ENCODE measurements at regions not wholly inside any gene's neighbourhood (a gene's known extent, or its start where the extent isn't known, plus 50 kb on each side); places are given as distances from the start of the nearest gene placed in this dataset.
A peak's percentile ranks its signal among the peaks of the same experiment; 100 is the strongest.

GRCh38 chr12:67161322-67161918 lies 107.7 kb upstream of the CAND1 start:
- no peak for TF ChIP-seq PAX5 (IDR thresholded peaks at IDR 0.05; ENCODE audit: insufficient read depth, low read length, severe bottlenecking)
- DNase-seq (ENCODE audit: insufficient read length, low spot score) (peak; percentile 6), FAIRE-seq (peak; percentile 50)

DNA sequence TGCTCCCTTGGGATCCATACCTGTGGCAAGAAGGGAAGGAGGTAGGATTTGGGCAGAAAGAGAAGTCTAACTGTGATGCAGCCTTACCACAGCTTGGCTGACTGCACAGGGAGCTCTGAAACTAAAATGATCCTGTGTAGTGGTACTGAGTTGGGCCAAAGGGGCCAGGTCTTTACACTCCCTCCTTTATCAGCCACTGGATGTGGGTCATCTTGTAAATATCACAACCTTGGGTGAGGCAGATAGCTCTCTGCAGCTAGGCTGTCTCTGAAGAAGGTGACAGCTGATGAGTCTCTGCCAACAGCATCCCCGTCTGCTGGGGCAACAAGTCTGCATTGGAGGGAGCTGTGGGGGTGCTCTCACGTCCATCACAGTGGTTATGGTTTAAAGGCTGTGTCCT lies 95.9 kb upstream of the CAND1 start:
- no peak for FAIRE-seq
- no peak for DNase-seq (ENCODE audit: insufficient read length, low spot score)
- TF ChIP-seq POLR2A (IDR thresholded peaks at IDR 0.05; ENCODE audit: low read depth, low read length) = no peak
- TF ChIP-seq TAF1 (IDR thresholded peaks at IDR 0.05; ENCODE audit: low read depth, low read length) = no peak
- TF ChIP-seq SPI1 (IDR thresholded peaks at IDR 0.05; ENCODE audit: low read depth, low read length) = no peak
- no peak for TF ChIP-seq PAX5 (IDR thresholded peaks at IDR 0.05; ENCODE audit: insufficient read depth, low read length, severe bottlenecking)
- no peak for TF ChIP-seq POU2F2 (IDR thresholded peaks at IDR 0.05; ENCODE audit: low read depth, low read length)
- TF ChIP-seq POLR2AphosphoS5 (IDR thresholded peaks at IDR 0.05; ENCODE audit: low read depth, low read length) = no peak

DNA sequence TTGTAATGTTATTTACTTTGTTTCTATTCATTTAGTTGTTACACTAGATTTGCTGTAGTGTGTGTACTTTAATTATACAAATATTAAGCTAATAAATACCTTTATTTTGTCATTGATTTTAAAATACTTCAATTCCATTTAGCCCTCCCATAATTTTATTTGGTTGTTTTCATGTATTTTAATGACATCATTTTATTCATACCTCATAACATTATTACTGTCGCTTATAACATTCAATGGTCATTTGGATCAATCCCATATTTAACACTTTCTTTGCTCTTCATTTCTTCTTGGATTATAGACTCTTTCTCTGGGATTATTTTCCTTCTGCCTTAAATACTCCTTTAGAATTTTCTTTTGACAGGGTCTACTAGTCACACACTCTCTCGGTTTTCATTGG lies 86.6 kb upstream of the CAND1 start:
- no peak for DNase-seq (ENCODE audit: insufficient read length, low spot score)
- TF ChIP-seq PAX5 (IDR thresholded peaks at IDR 0.05; ENCODE audit: insufficient read depth, low read length, severe bottlenecking) = no peak
- TF ChIP-seq POU2F2 (IDR thresholded peaks at IDR 0.05; ENCODE audit: low read depth, low read length) = no peak
- no peak for TF ChIP-seq SPI1 (IDR thresholded peaks at IDR 0.05; ENCODE audit: low read depth, low read length)
- TF ChIP-seq POLR2A (IDR thresholded peaks at IDR 0.05; ENCODE audit: low read depth, low read length) = no peak
- no peak for TF ChIP-seq POLR2AphosphoS5 (IDR thresholded peaks at IDR 0.05; ENCODE audit: low read depth, low read length)
- TF ChIP-seq TAF1 (IDR thresholded peaks at IDR 0.05; ENCODE audit: low read depth, low read length) = no peak
- FAIRE-seq = no peak

DNA sequence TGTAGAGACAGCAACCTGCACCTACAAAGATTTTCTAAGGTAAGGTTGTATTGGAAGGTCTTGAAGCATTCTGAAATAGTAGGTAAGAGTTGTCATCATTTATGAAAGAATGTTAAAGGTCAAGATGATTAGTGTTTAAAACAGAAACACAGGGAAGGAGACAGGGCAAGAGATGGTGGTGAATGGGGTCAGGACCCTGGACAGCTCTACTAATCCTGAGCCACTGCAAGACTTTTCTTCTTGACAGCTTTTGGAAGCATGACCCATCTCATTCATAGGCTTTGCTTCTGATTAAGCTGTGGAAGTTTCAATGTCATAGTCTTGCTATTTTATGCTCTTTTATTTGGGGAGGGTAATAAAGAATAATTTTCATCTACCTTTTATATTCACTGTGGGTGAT lies 75.5 kb upstream of the CAND1 start:
- FAIRE-seq = no peak
- TF ChIP-seq POU2F2 (IDR thresholded peaks at IDR 0.05; ENCODE audit: low read depth, low read length) (no peak), PAX5 (IDR thresholded peaks at IDR 0.05; ENCODE audit: insufficient read depth, low read length, severe bottlenecking) (no peak), POLR2AphosphoS5 (IDR thresholded peaks at IDR 0.05; ENCODE audit: low read depth, low read length) (no peak), TAF1 (IDR thresholded peaks at IDR 0.05; ENCODE audit: low read depth, low read length) (no peak), SPI1 (IDR thresholded peaks at IDR 0.05; ENCODE audit: low read depth, low read length) (no peak), POLR2A (IDR thresholded peaks at IDR 0.05; ENCODE audit: low read depth, low read length) (no peak)
- no peak for DNase-seq (ENCODE audit: insufficient read length, low spot score)

- TF ChIP-seq POU2F2 (IDR thresholded peaks at IDR 0.05; ENCODE audit: low read depth, low read length) = no peak
- TF ChIP-seq TAF1 (IDR thresholded peaks at IDR 0.05; ENCODE audit: low read depth, low read length) = no peak
- TF ChIP-seq SPI1 (IDR thresholded peaks at IDR 0.05; ENCODE audit: low read depth, low read length) = no peak
- TF ChIP-seq POLR2A (IDR thresholded peaks at IDR 0.05; ENCODE audit: low read depth, low read length) = no peak
- TF ChIP-seq POLR2AphosphoS5 (IDR thresholded peaks at IDR 0.05; ENCODE audit: low read depth, low read length) = no peak
- TF ChIP-seq PAX5 (IDR thresholded peaks at IDR 0.05; ENCODE audit: insufficient read depth, low read length, severe bottlenecking) = no peak
- no peak for FAIRE-seq
- DNase-seq (ENCODE audit: insufficient read length, low spot score) = no peak
Measured at GRCh38 chr12:67200386-67200785, 68.8 kb upstream of the CAND1 start.

DNA sequence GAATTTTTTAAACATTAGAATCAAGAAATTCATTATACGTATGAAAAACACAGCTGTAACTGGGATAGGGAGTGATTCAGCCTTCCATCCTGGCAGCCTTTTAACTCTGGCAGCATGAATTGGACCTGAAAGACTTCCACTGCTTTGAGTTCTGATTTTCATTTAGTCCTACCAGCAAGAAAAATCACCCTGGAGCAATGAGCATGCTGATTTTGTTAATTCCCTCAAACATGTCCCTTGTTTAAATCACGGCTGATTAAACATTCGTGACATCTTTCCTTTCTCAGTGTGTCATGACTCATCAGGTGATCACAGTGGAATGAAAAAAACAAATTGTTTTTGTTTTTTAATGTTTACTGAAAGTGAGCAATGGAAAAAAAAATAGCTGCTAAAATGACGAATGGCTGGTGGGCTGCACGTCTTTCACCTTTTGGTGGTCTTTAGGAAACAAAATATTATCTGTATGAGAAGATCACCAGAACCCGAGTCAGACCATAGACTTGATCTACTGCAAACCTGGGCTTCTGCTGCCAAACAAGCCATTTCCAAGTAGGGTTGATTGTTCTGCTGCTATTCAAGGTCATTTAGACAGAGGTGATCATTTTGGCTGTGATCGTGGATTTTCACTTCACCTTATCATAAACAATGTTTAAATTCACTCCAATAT lies 67.0 kb upstream of the CAND1 start:
- FAIRE-seq = no peak
- TF ChIP-seq PAX5 (IDR thresholded peaks at IDR 0.05; ENCODE audit: insufficient read depth, low read length, severe bottlenecking) (no peak), POU2F2 (IDR thresholded peaks at IDR 0.05; ENCODE audit: low read depth, low read length) (no peak), POLR2A (IDR thresholded peaks at IDR 0.05; ENCODE audit: low read depth, low read length) (no peak), SPI1 (IDR thresholded peaks at IDR 0.05; ENCODE audit: low read depth, low read length) (no peak), POLR2AphosphoS5 (IDR thresholded peaks at IDR 0.05; ENCODE audit: low read depth, low read length) (no peak), TAF1 (IDR thresholded peaks at IDR 0.05; ENCODE audit: low read depth, low read length) (no peak)
- DNase-seq (ENCODE audit: insufficient read length, low spot score) = no peak

- FAIRE-seq (no peak), DNase-seq (ENCODE audit: insufficient read length, low spot score) (no peak)
- TF ChIP-seq PAX5 (IDR thresholded peaks at IDR 0.05; ENCODE audit: insufficient read depth, low read length, severe bottlenecking) (no peak), POLR2A (IDR thresholded peaks at IDR 0.05; ENCODE audit: low read depth, low read length) (no peak), SPI1 (IDR thresholded peaks at IDR 0.05; ENCODE audit: low read depth, low read length) (no peak), POLR2AphosphoS5 (IDR thresholded peaks at IDR 0.05; ENCODE audit: low read depth, low read length) (no peak), TAF1 (IDR thresholded peaks at IDR 0.05; ENCODE audit: low read depth, low read length) (no peak), POU2F2 (IDR thresholded peaks at IDR 0.05; ENCODE audit: low read depth, low read length) (no peak)
Measured at GRCh38 chr12:67202678-67203012, 66.5 kb upstream of the CAND1 start.

DNA sequence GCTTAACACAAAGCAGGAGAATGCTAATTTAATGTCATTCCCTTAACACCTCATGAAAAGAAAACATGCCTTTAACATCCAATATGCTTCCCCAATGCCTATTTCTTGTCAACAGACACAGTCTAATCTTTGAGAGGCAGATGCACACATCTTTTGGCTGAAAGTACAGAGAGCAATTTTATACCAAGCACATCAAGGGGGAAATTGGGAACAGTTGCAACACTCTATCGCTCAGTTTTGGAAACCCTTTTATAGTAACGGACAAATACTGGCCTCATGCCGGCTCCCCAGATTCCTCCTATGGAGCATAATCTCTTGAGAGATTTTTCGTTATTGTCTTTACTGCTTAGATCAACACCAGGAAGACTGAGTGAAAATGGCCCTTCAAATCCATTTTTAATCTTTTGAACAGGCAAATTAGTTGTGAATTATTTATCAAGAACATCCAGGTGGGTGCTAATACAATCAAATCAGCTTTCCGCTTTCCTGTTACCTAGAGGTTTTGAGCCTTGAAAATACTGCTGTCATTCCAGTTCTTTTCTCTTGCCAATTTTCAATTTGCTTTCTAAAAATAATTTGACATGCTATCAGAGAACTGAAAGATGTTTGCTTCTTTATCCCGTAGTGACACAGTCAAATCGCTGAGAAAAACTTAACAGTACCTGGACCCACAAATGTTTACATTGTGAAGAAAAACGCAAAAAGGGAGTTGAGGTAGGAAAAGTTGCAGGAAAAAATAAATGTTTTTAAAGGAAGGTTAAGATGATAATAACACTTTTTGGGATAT lies 60.7 kb upstream of the CAND1 start:
- FAIRE-seq (peak; percentile 9), DNase-seq (ENCODE audit: insufficient read length, low spot score) (no peak)
- no peak for TF ChIP-seq SPI1 (IDR thresholded peaks at IDR 0.05; ENCODE audit: low read depth, low read length)
- no peak for TF ChIP-seq POLR2A (IDR thresholded peaks at IDR 0.05; ENCODE audit: low read depth, low read length)
- TF ChIP-seq POU2F2 (IDR thresholded peaks at IDR 0.05; ENCODE audit: low read depth, low read length) = no peak
- TF ChIP-seq TAF1 (IDR thresholded peaks at IDR 0.05; ENCODE audit: low read depth, low read length) = no peak
- TF ChIP-seq PAX5 (IDR thresholded peaks at IDR 0.05; ENCODE audit: insufficient read depth, low read length, severe bottlenecking) = no peak
- TF ChIP-seq POLR2AphosphoS5 (IDR thresholded peaks at IDR 0.05; ENCODE audit: low read depth, low read length) = no peak

DNA sequence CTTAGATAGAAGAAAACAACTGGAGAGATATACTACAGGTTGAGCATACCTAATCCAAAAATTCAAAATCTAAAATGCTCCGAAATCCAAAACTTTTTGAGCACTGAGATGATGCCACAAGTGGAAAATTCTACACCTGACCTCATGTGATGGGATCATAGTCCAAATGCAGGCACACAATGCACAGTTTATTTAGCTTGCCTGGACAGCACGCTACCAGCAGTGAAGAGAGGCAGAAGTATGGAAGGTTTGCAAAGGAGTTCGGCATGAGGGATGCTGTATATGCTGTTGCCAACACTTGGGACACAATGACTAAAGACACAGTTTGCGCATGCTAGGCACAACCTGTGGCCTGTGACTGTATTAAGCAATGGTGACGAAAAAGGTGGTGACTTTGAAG lies 58.1 kb upstream of the CAND1 start:
- DNase-seq (ENCODE audit: insufficient read length, low spot score) = no peak
- no peak for TF ChIP-seq PAX5 (IDR thresholded peaks at IDR 0.05; ENCODE audit: insufficient read depth, low read length, severe bottlenecking)
- no peak for TF ChIP-seq POLR2AphosphoS5 (IDR thresholded peaks at IDR 0.05; ENCODE audit: low read depth, low read length)
- FAIRE-seq = no peak

Data from GM12891 (cell line).